GM03348 (cell line): ENCODE measurements at regions not wholly inside any gene's neighbourhood (a gene's known extent, or its start where the extent isn't known, plus 50 kb on each side); places are given as distances from the start of the nearest gene placed in this dataset.
A peak's percentile ranks its signal among the peaks of the same experiment; 100 is the strongest.
"Not testable (repeated sequence)": the region's sequence is repeated elsewhere in the genome, so short reads cannot be mapped to it uniquely, and the experiment has no call there.

Experiments used
- DNase-seq: peaks from one replicate; pipeline ENCODE4 v3.0.0; 2012; ENCODE audit warnings: low spot score

DNA sequence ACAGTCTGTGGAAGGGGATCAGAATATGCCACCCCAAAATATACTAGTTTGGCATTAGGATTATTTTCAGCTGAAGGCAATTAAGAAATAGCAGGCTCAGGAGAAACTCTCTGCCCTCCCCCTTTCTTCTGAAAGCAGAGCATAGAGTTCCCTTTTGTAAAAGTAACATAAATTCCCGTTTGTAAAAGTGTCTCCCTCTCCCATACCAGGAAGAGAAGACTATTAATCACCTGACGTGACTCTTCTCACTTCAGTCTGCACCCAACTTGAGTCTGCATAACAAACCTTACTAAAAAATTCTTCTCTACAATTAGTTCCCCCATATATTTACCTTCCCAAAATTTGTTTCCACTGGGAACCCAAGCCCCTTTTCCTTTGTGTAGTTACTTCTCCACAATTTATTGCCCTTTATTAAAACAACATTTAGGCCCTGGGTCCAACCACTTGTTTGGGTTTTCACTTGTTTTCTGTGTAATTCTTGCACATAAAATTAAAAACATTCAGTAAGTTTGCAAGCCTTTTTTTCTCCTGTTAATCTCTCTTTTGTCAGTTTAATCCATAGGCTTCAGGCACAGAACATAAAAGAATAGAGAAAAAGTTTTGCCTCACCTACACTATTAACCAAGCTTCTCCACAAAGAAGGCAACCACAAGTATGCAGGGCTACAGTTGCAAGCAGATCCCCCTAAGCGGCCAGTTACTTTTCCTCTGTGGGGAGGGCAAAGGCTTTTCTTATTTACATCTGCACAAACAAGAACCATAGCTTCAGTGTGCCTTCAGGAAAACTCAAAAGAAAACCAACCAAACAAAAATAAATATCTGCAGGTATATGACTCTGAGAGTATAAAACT, 73.8 kb upstream of the EPCAM start:
- no peak for DNase-seq

DNA sequence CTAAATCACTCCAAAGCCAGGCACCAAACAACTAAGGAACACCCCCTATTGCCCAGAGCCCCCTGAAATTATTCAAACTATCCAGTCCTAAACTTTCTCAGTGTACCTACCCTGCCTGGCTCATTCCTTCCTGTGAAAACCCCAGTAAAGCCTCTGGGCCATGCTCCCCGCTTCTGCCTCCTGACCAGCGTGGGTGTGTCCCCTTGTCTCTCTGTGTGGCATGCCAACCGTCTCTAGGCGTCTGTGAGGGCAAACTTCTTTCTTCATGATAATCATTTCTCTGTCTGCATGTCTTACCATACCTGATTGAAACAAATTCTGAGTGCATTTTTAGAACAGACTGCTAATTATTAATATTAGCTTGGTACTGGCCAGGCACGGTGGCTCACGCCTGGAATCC, 75.1 kb upstream of the EPCAM start:
- no peak for DNase-seq

DNA sequence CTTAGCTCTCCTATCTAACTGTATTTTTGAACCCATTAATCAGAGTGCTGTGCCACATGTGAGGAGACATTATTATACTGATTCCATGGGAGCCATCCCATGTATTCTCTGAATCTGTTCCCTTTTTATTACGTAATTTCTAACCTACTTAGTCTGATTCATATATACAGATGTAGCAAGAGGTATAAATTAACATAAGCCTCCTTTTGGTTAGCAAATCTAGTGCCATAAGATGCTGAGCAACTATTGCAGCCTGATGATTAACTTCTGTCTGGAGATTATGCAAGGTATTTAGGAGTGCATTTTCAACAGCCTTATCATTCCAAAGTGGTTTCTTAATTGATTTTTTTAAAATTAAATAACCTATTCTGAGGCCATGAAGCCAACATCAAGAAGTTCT, 80.2 kb upstream of the EPCAM start:
- peak; percentile 71 for DNase-seq

DNA sequence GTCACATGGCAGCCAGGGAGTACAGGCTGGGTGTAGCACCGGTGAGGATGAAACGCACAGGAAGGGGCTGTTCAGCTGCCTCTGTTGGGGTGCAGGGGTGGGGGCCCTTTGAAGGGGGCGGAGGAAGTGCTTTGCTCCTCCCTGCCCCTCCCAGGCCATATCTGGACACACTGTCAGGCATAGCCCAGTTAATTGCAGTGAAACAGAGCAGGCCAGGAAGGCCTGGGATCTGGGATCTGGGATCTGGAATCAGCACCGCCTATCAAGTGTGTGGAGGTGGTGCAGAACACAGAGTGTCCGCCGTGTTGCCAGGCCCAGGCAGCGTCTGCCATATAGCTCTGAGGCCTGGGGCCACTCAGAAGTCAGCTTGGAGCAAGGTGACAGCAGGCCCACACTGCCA, 85.5 kb upstream of the EPCAM start:
- no peak for DNase-seq

DNA sequence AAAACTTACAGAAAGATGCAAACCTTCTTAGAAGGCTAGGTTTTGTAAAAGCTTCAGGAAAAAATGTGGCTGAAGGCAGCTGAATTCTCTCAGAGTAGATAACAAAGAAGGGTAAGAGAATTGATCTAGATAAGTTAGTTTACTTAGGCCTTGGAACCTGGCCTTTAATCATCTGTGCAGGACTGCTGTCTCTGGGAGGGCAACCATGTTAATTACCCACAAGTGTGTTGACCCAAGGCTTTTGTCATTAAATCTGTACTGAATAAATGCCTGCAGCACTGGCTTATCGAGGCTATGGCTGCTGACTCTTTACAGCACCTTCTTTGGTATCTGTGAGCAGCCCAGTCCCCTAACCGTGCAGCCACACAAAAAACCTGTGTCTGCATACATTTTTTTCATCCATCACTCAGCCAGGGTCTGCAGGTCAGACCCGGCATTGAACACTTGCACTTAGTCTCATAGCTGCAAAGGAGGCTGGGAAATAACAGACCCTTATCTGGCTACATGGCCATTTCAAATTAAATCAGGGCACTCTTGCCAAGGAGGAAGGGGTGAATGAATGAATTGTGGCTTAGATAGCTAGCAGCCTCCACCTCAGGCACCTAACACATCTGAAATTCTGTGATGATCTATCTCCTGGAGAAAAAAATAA, 86.4 kb upstream of the EPCAM start:
- DNase-seq = no peak

DNA sequence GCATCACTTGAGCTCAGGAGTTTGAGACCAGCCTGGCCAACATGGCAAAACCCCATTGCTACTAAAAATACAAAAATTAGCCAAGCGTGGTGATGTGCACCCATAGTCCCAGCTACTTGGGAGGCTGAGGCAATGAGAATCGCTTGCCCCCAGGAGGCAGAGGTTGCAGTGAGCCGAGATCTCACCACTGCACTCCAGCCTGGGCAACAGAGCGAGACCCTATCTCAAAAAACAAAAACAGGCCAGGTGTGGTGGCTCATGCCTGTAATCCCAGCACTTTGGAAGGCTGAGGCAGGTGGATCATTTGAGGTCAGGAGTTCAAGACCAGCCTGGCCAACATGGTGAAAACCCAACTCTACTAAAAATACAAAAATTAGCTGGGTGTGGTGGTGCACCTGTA, 89.6 kb upstream of the EPCAM start:
- DNase-seq = not testable (repeated sequence)

DNA sequence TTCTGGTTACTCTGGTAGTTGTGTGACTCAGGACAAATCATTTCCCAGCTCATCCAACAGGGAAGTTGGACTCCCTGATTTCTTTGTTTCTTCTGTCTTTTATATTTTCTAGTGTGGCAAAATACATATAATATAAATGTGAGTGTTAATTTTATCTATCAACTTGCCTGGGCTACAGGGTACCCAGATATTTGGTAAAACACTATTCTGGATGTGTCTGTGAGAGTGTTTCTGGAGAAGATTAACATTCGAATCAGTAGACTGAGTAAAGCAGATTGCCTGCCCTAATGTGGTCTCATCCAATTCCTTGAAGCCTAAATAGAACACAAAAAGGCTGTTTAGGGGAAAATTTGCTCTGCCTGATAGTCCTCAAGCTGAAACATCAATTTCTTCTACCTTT, 91.1 kb upstream of the EPCAM start:
- no peak for DNase-seq

DNA sequence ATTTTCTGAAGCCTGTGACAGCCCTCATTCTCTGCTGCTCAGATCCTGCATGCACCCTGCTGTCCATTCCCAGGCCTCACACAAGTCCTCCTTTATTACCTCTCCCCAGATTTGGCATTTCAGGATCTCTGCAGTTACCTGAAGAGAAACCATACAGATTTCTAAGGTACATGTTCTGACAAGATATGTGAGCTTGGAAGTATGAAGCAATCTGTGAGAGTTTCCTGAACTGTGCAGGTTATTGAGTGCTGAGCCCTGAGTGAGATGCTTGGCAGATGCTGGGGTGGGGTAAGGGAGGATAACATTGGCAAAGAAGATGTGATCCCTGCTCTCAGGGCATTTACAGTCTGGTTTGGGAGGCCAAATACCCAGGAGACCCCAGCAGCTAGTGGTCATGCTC, 91.9 kb upstream of the EPCAM start:
- DNase-seq = no peak

DNA sequence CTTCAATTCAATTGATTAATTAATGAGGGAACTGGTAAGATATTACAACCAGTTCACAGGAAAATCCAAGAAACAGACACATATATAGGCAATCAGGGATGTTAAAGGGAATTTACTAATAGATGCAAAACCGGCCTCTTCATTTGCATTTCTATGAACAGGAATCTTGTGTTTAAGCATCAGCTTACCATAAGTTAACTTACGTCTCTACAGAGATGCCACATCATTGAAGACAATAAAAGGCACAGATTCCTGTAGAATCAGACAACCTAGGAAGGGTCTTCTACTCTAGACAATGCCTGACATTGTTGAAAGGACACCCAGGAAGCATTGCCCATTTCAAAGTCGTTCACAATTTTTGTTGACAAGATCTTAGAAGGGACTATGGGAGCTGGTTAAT, 93.0 kb upstream of the EPCAM start:
- no peak for DNase-seq

DNA sequence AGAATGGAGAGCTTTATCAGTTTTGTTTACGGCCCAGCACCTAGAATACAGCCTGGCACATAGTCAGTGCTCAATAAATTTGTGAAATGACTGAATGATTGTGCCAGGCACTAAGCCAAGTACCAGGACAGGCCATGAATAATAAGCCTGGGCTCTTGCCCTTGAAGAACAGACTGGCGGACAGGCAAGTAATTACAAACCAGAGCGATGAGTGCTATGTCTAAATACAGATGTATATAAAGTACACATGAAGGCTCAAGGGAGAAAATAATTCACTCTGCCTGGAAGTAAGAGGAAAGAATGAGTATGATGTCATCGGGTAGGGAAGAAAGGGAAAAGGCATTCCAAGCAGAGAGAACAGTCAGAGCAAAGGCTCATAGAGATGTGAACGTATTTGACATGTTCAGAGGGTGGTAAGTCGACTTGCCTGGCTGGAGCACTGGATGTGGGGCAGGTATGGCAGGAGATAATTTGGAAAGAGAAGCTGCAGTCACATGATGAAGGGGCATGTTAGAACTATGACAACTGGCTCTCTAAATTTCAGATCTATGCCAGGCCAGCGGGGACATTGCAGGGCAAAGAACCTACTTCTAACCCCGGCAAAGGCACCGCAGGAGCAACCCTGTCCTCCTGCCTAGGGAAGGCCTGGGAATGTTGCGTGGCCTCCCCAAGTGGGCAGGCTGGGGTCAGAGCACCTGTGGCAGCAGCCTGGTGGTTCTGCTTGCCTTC, 94.9 kb upstream of the EPCAM start:
- DNase-seq = peak; percentile 36

DNA sequence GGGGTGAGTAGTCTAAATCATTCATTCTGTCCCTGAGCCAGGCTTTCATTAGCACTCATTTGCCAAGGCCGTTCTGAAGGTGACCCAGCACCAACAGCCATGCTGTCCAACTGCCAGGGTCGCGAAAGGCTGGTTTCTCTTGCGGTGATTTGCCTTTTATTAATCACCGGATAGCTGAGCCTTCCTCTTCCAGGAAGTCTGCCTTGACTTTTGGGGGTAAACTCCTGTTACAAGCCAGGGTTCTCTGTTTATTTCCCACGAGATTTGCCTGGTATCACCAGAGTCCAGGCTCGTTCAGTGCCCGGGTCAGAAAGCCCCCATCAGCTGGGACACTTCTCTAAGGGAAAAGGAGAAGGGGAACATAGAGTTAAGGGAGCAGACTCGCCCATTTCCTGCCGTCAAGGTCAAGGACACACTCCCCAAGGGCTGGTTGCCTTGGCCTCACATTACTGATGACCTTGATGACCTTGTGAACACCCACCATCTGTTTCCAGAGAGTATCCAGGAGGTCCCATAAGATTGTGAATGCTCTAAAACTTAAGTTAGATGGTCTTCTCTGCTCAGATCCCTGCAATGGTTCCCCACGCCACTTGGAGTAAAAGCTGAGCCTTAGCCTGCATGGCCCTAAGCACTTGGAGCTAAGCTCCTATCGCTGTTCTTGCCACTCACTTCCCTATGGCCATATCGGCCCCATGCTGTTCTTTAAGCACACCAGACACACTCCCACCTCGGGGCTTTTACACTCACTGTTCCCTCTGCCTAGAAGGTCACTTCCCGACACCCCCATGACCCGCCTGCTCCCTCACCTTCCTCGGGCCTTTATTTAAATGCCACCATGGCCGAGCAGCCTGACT, 96.0 kb upstream of the EPCAM start:
- no peak for DNase-seq

DNA sequence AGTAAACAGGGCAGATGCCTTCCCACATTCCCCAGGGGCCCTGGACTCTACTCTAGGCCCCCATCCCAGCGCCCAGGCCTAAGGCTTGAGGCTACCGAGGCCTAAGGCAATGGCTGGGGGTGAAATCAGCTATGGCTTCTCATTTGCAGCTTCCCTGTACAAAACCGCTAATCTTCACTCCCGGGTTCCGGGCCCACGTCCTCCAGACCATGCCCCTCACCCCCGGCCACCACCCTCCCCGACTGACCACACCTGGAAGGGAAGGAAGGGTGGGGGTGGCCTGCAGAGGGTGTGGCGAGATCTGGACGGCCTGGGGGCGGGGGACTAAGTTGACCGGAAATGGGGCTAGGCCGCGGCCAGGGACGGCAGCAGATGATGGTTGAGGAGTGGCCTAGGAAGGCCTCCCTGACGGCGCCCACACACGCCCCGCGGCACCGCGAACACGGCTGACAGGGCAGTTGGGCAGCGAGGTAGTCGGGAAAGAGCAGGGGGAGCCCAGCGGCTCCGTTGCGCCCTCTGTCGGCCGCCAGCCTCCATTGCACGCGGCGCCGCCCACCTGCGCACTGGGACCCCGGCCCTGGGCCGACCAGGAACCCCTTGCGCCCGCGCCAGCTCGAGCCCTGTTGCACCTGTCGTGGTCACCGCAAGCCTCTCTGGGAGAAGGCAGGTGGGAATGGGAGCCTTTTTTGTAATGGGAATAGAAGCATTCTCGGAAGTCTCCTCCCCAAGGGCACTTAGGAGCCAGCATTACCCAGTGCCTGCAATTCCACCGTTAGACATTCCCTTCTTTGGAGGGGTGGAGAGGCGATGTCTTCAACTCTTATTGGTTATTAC, 95.9 kb upstream of the CALM2 start:
- peak; percentile 92 for DNase-seq

DNA sequence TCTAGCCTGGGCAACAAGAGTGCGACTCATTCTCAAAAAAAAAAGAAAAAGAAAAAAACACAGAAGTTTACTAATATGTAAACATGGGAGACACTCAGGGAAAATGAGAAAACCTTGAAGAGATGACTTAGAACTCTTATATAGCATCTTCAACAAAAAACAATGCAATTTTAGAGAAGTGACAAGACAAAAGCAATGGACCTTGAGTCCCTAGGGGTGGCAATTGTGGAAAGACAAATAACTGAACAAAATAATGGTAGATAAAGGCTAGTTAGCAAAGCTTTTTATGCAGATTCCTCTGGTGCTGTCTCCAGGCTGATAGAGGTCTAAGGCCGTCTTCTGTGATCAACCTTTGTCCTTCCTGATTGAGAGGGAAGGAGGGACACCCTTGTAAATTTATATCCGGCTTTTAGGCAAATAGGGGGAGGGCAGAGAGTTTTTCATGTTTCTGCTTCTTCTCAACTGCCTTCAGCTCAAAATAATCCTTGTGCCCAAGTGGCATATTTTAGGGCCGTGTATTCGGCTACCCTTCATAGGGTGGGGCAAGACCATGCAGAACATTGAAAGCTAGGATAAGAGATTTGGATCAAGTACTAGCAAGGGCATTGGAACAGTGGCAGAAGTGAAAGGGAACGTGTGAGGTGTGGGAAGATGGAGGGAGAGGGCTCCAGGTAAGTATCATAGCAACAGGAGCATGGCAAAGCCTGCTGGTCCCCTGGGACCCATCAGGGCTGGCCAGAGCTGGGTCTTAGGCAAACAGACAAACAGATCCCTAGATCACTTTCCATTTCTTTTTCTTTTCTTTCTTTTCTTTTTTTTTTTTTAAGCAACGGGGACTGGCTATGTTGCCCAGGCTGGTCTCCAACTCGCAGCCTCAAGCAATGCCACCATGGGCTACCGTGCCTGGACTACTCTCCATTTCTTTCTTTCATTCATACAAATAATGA, 95.0 kb upstream of the CALM2 start:
- DNase-seq = no peak

DNA sequence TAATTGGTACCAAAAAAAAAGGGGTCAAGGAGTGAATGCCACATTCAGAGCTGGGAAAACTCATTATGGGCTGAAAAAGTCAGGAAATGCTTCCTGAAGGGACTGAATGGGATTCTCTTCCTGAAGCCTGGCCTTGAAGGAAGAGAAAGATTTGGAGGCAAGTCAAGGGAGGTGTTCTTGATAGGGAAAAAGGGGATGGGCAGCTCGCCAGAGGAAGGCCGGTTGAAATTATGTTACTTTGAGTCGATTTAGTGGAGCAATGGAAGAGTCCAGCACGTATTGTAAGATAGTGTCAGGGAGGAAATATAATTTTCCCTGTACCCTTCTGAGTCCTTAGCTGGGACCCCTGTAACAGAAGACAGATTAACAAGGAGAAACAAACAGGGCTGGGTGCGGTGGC, 94.1 kb upstream of the CALM2 start:
- no peak for DNase-seq

DNA sequence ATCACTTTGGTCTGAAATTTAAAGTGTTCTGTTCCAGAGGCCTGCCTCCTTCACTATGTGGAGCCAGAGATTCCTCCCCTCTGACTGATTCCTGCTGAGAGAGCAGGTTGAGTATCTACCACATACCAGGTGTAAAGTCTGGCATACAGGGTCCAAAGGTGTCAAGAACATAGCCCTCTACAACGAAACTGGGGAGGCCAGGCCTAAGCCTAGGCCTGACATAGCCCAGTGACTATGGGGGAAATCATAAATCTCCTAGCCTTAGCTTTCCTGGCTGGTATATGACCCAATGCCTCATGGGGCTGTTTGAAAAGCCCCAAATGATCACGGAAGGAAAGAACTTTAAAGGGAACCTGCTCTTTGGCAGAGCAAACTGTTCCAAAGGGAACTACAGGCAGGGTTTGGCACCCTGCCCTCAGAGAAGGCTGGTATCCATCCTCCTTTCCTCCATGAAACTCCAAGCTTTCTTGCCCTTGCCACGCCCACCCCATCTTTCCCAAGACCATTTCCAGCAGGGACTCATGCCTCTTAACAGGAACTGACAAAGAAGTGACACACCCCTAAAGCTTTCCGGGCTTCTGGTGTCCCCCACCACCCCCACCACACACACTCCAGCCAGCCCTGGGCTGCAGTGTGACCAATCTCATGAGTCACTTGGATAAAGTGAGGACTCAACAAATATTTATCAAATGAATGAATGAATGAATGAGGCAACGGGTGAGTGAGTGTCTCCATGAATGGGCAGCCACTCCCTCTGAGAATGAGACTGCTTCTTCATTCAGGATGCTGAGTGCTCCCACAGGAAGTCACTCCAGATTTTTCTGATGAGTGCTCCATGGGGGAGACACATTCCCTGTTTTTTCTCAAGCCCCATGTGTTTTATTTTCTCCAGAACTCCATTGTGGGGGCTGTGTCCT, 93.3 kb upstream of the CALM2 start:
- DNase-seq = peak; percentile 89

DNA sequence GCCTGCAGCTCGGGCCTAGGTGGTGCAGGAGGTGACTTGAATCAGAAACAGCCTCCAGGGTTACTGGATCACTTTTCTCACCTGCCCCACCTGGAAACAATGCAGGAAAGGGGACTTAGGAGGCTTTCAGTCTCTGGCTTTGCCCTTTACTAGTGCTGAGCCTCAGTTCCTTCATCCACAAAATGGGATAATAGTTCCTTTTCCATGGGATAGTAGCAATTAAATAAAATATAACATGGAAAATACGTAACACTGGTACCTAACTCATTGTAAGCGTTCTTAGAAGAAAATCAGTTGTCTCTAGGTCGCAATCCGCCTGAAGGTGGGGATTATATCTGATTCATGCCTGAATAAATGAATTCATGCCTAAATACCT, 91.4 kb upstream of the CALM2 start:
- no peak for DNase-seq

DNA sequence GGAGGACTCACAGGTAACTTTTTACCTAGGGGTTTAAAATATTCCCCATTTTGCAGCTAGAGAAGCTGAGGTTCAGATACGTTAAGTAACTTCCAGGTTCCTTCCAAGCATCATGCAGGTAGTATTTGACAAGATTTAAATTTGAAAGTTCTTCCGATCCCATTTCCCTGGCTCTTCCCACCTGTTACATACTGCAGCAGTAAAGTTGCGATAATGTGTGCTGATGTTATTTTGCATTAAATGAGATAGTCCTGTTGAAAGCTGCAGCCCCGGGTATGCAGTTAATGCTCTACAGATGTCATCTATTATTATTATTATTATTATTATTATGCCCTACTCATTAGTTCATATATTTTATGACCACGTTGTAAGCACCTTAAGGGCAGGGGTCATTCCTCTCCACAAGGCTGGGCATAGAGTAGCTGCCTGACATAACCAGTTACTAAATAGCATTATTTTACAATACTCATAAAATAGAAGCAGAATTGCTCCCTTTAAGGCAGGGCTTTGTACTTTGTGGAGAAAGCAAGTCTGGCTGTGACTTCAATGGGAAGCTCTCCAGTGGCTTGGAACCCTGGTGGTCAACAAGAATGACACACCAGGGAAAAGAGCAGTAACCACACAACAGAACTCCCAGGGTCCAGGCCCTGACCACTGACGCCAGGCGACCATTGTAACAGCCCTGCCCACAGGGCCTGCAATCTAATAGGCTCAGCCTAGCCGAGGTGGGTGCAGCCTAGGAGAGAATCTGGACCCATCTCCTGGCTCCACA, 90.8 kb upstream of the CALM2 start:
- DNase-seq = no peak

DNA sequence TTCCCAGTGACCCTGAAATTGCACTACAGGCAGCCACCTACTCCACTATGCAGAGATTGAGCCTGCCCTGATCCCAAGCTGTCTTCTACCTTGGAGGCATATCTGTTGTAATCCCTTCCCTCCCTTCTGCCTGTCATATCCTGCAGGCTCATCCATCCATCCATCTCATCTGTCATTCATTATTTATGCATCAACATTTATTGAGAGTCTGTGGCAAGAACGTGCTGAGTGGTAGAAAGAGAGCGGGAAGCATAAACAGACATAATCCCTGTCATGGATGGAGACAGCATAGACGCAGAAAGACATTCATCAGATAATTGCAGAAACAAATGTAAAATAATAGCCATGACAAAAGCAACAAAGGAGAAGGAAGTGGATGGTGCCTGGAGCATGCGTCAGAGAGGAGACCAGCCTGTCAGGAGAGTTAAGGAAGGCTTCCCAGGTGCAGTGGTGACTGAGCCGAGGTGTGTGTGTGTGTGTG, 89.5 kb upstream of the CALM2 start:
- no peak for DNase-seq
